Retinal pigment epithelial cell (primary cell): ENCODE measurements at regions not wholly inside any gene's neighbourhood (a gene's known extent, or its start where the extent isn't known, plus 50 kb on each side); places are given as distances from the start of the nearest gene placed in this dataset.

Experiments
- DNase-seq: peaks from one replicate; pipeline ENCODE4 v3.0.0-alpha.2; 2010; ENCODE audit warnings: low read depth
- H3K4me3 ChIP-seq: 2 replicates; pipeline ENCODE4 v1.5.1; 2011; ENCODE audit warnings: mild to moderate bottlenecking, low read length, control low read depth, moderate library complexity
- TF ChIP-seq, protein P1 (sequence below): conservative IDR thresholded peaks from 2 replicates; pipeline ENCODE4 v1.5.1; 2011; ENCODE audit warnings: low read depth, low read length, control low read depth, inconsistent platforms

DNA sequence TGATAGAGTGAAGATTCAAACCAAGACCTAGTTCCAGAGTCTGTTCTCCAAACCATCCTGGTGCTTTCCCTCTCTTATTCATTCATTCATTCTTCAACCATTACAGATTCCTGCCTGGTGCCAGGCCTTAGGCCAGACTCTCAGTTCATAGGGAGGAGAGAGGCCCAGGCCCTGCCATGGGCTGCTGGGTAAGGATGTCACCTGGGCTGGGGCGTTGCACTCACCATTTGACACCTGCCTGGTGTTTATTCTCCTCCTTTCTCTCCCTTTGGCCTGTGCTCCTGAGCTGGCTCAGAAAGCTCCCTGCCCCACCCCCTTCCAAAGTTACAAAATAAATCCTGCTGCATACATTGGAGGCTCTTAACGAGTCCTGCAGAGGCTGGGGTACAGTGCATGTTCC lies 549.8 kb downstream of the MATN1 start:
- DNase-seq, result no peak
- H3K4me3 ChIP-seq, result no peak overlapping the region
- TF ChIP-seq, protein P1, sequence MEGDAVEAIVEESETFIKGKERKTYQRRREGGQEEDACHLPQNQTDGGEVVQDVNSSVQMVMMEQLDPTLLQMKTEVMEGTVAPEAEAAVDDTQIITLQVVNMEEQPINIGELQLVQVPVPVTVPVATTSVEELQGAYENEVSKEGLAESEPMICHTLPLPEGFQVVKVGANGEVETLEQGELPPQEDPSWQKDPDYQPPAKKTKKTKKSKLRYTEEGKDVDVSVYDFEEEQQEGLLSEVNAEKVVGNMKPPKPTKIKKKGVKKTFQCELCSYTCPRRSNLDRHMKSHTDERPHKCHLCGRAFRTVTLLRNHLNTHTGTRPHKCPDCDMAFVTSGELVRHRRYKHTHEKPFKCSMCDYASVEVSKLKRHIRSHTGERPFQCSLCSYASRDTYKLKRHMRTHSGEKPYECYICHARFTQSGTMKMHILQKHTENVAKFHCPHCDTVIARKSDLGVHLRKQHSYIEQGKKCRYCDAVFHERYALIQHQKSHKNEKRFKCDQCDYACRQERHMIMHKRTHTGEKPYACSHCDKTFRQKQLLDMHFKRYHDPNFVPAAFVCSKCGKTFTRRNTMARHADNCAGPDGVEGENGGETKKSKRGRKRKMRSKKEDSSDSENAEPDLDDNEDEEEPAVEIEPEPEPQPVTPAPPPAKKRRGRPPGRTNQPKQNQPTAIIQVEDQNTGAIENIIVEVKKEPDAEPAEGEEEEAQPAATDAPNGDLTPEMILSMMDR, result no peak

DNA sequence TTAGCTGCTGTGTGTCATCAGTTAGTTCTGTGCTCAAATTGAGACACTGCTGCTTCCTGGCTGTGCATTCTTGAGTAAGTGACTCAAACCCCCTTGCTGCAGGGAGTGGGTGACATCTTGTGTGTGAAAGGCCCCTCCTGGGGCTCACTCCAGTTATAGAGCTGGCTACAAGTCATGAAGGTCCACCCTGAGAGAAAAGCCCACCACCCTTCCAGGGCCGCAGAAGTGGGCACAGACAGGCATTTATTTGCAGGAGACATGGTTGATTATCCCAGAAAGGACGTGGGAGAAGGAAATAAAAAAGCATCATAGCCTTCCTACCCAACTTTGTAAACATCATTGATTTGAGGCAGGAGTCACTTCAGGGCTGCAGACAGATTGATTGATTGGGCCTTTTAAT lies 550.6 kb downstream of the MATN1 start:
- DNase-seq, result no peak
- no peak overlapping the region for H3K4me3 ChIP-seq
- TF ChIP-seq, protein P1, result no peak

DNA sequence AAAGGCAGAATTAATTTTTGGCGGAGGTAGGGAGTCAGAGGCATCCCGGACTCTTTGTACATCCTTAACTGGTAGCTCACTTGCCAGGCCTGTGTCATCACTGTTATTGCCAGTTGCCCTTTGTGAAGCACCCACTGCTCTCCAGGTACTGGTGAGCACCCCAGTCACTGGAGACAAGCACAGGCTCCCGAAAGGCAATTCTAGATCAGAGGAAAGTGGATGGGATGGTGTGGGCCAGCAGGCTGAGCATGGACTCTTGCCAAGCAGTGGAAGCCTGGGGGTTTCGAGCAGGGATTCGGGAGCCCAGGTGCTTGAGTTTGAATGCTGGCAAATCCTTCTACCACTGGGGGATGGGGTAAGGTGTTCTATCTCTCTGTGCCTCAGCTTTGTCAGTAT lies 551.1 kb downstream of the MATN1 start:
- no peak for DNase-seq
- TF ChIP-seq, protein P1, result no peak
- no peak overlapping the region for H3K4me3 ChIP-seq

- DNase-seq, result no peak
- TF ChIP-seq, protein P1, result no peak
- no peak overlapping the region for H3K4me3 ChIP-seq
These were observed 551.7 kb downstream of the MATN1 start for GRCh38 chr1:30171537-30172298.

DNA sequence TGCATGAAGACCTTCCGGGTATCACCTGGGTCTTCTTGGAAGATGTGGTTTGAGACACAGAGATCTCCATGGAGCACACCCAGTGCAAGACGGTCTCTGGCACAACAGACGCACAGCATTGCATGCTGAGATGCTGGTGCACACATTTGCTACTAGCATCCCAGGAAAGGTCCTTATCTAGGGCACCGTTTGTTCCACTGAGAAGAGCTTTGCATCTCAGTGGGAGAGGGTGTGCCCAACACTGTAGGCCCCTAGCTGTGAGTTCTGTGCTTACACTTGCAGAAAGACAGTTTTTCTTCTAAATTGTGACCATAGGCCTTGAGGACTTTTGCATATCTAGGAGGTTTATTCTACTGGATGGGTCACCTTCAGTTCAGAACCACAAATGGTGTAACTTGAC lies 554.1 kb downstream of the MATN1 start:
- DNase-seq, result no peak
- H3K4me3 ChIP-seq, result no peak overlapping the region
- TF ChIP-seq, protein P1, result no peak

DNA sequence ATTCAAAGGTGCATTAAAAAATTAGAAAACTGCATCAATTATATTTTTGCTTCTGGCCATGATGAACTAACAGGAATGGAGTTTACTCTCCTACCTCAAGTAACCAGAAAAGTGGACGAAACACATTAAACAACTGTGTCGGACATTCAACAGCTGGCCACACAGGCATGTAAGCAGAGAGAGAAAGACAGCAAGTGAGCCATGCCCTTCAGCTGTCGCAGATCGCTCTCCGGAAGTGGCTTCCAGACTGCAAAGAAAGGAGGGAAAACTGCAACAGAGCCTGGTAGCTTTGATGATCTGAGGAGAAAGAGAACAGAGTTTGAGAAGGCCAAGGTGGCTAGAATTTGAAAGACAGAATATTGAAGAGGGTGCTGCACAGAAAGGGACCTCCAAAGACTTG lies 557.2 kb downstream of the MATN1 start:
- no peak for DNase-seq
- no peak overlapping the region for H3K4me3 ChIP-seq
- TF ChIP-seq, protein P1, result no peak

DNA sequence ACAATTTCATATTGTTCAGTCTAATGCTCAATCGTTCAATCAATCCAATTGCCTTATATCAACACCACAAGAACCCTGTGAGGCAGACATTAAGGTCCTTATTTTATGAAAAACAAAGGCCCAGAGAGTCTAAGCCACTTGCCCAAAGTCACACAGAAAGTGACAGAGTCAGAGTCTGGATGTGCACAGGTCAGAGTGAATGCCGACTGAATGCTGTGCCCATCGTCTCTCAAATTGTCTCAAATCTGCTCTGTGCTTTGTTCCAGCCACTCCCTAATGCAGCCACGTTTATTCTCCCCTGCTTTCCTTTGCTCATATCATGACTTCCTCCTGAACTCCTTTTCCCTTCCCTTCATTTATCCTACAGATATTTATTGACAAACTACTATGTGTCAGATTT lies 558.3 kb downstream of the MATN1 start:
- TF ChIP-seq, protein P1, result no peak
- H3K4me3 ChIP-seq, result no peak overlapping the region
- no peak for DNase-seq
